Anterior cingulate cortex (tissue), 58 donors: ENCODE measurements at regions not wholly inside any gene's neighbourhood (a gene's known extent, or its start where the extent isn't known, plus 50 kb on each side); places are given as distances from the start of the nearest gene placed in this dataset.

ENCODE experiments used
- DNase-seq, 58 donors: peaks; one replicate each; lab custom pipeline; 2025; lab: John Stamatoyannopoulos, UW

GRCh38 chr1:59074598-59074997, 222.3 kb upstream of the FGGY start:
- no peak for DNase-seq

- no peak for DNase-seq
Measured at GRCh38 chr1:59075021-59075420, 221.9 kb upstream of the FGGY start.

- DNase-seq: no peak
Measured at GRCh38 chr1:59076612-59077011, 220.3 kb upstream of the FGGY start.

- no peak for DNase-seq
Measured at GRCh38 chr1:59077466-59078069, 219.3 kb upstream of the FGGY start.

- DNase-seq: no peak
Measured at GRCh38 chr1:59078070-59078800, 218.7 kb upstream of the FGGY start.

GRCh38 chr1:59078866-59079265, 218.0 kb upstream of the FGGY start:
- DNase-seq: no peak

GRCh38 chr1:59079434-59080140, 217.3 kb upstream of the FGGY start:
- no peak for DNase-seq

- no peak for DNase-seq
Measured at GRCh38 chr1:59081181-59081580, 215.7 kb upstream of the FGGY start.

- no peak for DNase-seq
Measured at GRCh38 chr1:59081795-59082194, 215.1 kb upstream of the FGGY start.

GRCh38 chr1:59083946-59084865, 212.7 kb upstream of the FGGY start:
- DNase-seq: no peak

GRCh38 chr1:59085101-59085500, 211.8 kb upstream of the FGGY start:
- no peak for DNase-seq

- no peak for DNase-seq
Measured at GRCh38 chr1:59089036-59089798, 207.7 kb upstream of the FGGY start.

- no peak for DNase-seq
Measured at GRCh38 chr1:59089922-59090457, 206.9 kb upstream of the FGGY start.

- DNase-seq: no peak
Measured at GRCh38 chr1:59092126-59092525, 204.8 kb upstream of the FGGY start.

GRCh38 chr1:59094001-59094400, 202.9 kb upstream of the FGGY start:
- no peak for DNase-seq

GRCh38 chr1:59096501-59096900, 200.4 kb upstream of the FGGY start:
- DNase-seq: no peak

- DNase-seq: no peak
Measured at GRCh38 chr1:59098655-59099054, 198.2 kb upstream of the FGGY start.

- no peak for DNase-seq
Measured at GRCh38 chr1:59100708-59101374, 196.1 kb upstream of the FGGY start.

- DNase-seq: no peak
Measured at GRCh38 chr1:59101518-59101917, 195.4 kb upstream of the FGGY start.
